Activated CD8-positive, alpha-beta T cell treated with anti-CD3 and anti-CD28 coated beads for 36 hours (primary cell): ENCODE measurements at regions not wholly inside any gene's neighbourhood (a gene's known extent, or its start where the extent isn't known, plus 50 kb on each side); places are given as distances from the start of the nearest gene placed in this dataset.
A peak's percentile ranks its signal among the peaks of the same experiment; 100 is the strongest.

Experiments used
- ATAC-seq: fragments of 200-7000 bp; cut with Tn5 transposase; one replicate; pipeline ENCODE4 v1.10.0; 2021; ENCODE audit warnings: mild to moderate bottlenecking, moderate library complexity
- CTCF ChIA-PET: fragments of 350-600 bp; sonication (Branson Sonifier 250); formaldehyde crosslinking; loops from one replicate; lab custom pipeline; 2021; ENCODE audit warnings: antibody characterized with exemption; lab: Charles Lee
- POLR2A ChIA-PET: fragments of 350-600 bp; sonication (Branson Sonifier 250); formaldehyde crosslinking; loops from one replicate; lab custom pipeline; 2021; ENCODE audit warnings: antibody characterized with exemption; lab: Charles Lee
- DNase-seq: peaks from one replicate; pipeline ENCODE4 v3.0.0-alpha.2; 2020
- H3K27ac Mint-ChIP-seq: one replicate; pipeline ENCODE4 v1.8.0; 2021; ENCODE audit warnings: mild to moderate bottlenecking, mixed read lengths
- H3K27me3 Mint-ChIP-seq: one replicate; pipeline ENCODE4 v1.8.0; 2021; ENCODE audit warnings: mixed read lengths
- H3K36me3 Mint-ChIP-seq: one replicate; pipeline ENCODE4 v1.8.0; 2021; ENCODE audit warnings: low read depth, mixed read lengths
- H3K4me1 Mint-ChIP-seq: one replicate; pipeline ENCODE4 v1.8.0; 2021; ENCODE audit warnings: low read depth, mixed read lengths
- H3K4me3 Mint-ChIP-seq: one replicate; pipeline ENCODE4 v1.8.0; 2021; ENCODE audit warnings: mild to moderate bottlenecking, moderate library complexity, mixed read lengths
- H3K9me3 Mint-ChIP-seq: one replicate; pipeline ENCODE4 v1.8.0; 2021; ENCODE audit warnings: mixed read lengths
- intact Hi-C: fragments of 100-400 bp; cut with micrococcal nuclease; formaldehyde crosslinking; loops from one replicate; pipeline ENCODE4 v1.10.0; 2022
- TF ChIP-seq, protein P1 (sequence below): fragments of 200-600 bp; IDR thresholded peaks from one replicate; pipeline ENCODE4 v1.8.0; 2022; ENCODE audit warnings: antibody characterized with exemption, mild to moderate bottlenecking

DNA sequence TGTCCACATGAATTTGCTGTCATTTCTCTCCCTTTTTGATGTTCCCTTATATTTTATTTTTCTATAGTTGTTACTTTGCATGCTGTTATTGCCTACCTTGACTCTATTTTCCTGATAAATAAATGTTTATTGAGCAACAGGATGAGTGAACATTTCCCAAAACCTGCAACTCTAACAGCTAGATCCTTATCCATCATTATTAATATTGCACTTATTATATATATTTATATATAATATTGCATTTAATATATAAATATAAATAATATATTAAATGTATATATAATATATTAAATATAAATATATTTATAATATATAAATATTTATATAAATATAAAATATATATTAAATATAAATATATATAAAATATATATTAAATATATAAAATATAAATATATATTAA lies 436.1 kb upstream of the MMADHC start:
- Mint-ChIP-seq H3K9me3 (no peaks in the 10 kb centered on the region), H3K4me1 (no peaks in the 10 kb centered on the region), H3K27me3 (no peaks in the 10 kb centered on the region), H3K27ac (no peak overlapping the region), H3K4me3 (no peak overlapping the region), H3K36me3 (no peaks in the 10 kb centered on the region)
- intact Hi-C loops = no loop called here
- DNase-seq (no peak), ATAC-seq (no peak)
- TF ChIP-seq, protein P1, sequence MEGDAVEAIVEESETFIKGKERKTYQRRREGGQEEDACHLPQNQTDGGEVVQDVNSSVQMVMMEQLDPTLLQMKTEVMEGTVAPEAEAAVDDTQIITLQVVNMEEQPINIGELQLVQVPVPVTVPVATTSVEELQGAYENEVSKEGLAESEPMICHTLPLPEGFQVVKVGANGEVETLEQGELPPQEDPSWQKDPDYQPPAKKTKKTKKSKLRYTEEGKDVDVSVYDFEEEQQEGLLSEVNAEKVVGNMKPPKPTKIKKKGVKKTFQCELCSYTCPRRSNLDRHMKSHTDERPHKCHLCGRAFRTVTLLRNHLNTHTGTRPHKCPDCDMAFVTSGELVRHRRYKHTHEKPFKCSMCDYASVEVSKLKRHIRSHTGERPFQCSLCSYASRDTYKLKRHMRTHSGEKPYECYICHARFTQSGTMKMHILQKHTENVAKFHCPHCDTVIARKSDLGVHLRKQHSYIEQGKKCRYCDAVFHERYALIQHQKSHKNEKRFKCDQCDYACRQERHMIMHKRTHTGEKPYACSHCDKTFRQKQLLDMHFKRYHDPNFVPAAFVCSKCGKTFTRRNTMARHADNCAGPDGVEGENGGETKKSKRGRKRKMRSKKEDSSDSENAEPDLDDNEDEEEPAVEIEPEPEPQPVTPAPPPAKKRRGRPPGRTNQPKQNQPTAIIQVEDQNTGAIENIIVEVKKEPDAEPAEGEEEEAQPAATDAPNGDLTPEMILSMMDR = no peak
- ChIA-PET POLR2A (no interaction called here), CTCF (no interaction called here)

DNA sequence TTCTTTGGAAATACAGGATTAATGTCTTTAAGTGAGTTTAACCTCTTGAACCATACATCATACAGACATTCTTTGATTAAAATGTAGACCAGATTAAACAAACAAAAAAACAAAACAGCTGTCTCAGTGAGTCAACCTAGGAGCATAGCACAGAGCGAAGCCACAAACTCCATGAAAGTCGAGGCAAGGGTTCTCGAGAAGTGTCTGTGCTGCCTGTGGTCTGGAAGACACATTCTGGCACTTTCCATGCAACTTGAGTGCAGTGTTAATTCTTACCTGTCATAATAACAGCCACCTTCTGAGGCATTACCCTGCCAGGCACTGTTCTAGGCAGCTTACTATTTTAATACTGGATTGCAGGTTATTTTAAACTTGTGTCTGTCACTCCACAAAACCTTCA lies 435.5 kb upstream of the MMADHC start:
- DNase-seq (peak; percentile 30), ATAC-seq (peak; percentile 83)
- CTCF ChIA-PET = interaction anchor here (1.2 kb wide), 1 partner anchor 17 kb away, joined by 4 read pairs; no protein-coding TSS in a partner anchor
- H3K27ac Mint-ChIP-seq = no peak overlapping the region
- H3K36me3 Mint-ChIP-seq = no peaks in the 10 kb centered on the region
- no peaks in the 10 kb centered on the region for H3K27me3 Mint-ChIP-seq
- H3K4me1 Mint-ChIP-seq = no peaks in the 10 kb centered on the region
- intact Hi-C loops = no loop called here
- TF ChIP-seq, protein P1 = no peak
- H3K4me3 Mint-ChIP-seq = no peak overlapping the region
- POLR2A ChIA-PET = no interaction called here
- H3K9me3 Mint-ChIP-seq = no peaks in the 10 kb centered on the region

DNA sequence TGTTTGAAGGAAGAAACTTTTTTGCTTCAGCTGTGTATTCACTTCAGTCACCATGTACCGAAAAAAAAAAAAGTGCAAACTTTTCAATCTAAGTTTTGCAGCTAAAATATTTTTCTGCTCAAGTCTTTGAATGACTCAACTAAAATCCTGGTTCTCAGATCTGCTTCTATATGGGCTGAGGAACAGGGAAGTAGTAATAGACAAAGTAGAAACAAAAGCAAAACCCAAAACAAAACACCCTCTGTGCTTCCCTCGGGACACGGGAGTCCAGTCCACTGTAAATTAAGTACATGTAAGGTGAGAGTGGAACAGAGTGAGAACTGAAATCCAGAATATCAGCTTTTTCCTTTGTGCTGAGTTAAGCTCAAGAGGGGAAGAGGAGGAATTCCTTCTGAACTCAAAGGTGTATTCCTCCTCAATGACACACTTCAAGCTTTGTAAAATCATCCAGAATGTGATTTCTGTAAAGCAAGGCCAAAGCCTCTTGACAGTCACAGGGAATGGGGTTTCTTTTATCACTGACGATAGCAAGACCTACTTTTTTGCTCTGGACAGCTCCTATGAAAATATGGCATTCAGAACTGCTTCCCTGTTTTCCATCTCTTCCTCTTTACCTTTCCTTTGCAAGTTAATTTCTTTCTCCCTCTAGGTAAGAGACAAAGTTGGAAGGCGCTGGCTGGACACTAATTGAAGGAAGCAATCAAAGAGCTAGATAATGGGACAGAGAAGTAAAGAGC lies 433.5 kb upstream of the MMADHC start:
- H3K9me3 Mint-ChIP-seq = no peaks in the 10 kb centered on the region
- DNase-seq = no peak
- ChIA-PET POLR2A (no interaction called here), CTCF (no interaction called here)
- H3K4me3 Mint-ChIP-seq = no peak overlapping the region
- H3K4me1 Mint-ChIP-seq = no peaks in the 10 kb centered on the region
- no peaks in the 10 kb centered on the region for H3K27me3 Mint-ChIP-seq
- no peak for ATAC-seq
- intact Hi-C loops = no loop called here
- H3K27ac Mint-ChIP-seq = no peak overlapping the region
- TF ChIP-seq, protein P1 = no peak
- H3K36me3 Mint-ChIP-seq = no peaks in the 10 kb centered on the region

DNA sequence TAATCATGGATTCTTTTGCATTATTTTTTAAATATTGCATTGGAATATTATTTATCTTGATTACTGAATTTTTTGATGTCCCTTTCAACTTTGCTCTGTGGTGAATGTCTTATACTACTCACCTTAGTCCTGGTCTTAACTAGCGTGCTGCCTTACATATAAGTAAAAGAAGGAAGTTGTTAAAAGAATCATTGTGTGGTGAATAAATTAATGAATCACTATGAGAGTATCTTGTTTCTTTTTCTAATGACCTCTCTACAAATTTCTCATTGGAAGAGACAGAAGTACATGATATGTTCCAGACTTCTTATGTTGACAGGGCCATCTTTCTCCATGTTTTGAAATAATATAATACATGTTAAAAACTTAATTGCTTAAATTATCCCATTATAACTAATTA lies 432.6 kb upstream of the MMADHC start:
- Mint-ChIP-seq H3K36me3 (no peaks in the 10 kb centered on the region), H3K9me3 (peaks cover 3% of the 10 kb centered on the region)
- intact Hi-C loops = no loop called here

DNA sequence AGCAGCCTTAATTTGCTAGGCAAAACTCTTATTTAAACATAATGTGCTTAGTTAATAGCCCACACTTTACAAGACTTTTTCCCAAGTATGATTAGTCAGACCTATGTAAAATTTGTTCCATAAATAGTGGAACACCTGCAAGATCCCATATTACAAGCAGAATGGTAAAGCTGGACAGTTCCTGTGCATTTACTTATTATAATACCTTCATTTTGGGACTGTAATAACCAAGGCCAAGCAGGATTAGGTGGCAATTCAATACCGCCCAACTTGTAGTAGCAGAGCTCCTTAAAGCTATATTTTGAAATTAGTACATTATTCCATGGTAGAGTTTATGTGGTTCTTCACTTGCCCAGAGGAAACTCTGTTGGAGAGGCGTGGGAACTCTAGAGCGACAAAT lies 431.5 kb upstream of the MMADHC start:
- Mint-ChIP-seq H3K4me1 (no peaks in the 10 kb centered on the region), H3K27ac (no peak overlapping the region), H3K9me3 (peaks cover 3% of the 10 kb centered on the region), H3K4me3 (no peak overlapping the region), H3K27me3 (no peaks in the 10 kb centered on the region), H3K36me3 (no peaks in the 10 kb centered on the region)
- CTCF ChIA-PET = no interaction called here
- no peak for ATAC-seq
- intact Hi-C loops = no loop called here
- DNase-seq = no peak
- POLR2A ChIA-PET = no interaction called here
- TF ChIP-seq, protein P1 = no peak

More for the DNA sequence above, 432.6 kb upstream of the MMADHC start:
- TF ChIP-seq, protein P1 = no peak
- Mint-ChIP-seq H3K4me3 (no peak overlapping the region), H3K27ac (no peak overlapping the region), H3K4me1 (no peaks in the 10 kb centered on the region), H3K27me3 (no peaks in the 10 kb centered on the region)
- ATAC-seq (no peak), DNase-seq (no peak)
- ChIA-PET POLR2A (no interaction called here), CTCF (no interaction called here)
